ENCODE measurements at regions not wholly inside any gene's neighbourhood (a gene's known extent, or its start where the extent isn't known, plus 50 kb on each side); places are given as distances from the start of the nearest gene placed in this dataset.
"Not testable (repeated sequence)": the region's sequence is repeated elsewhere in the genome, so short reads cannot be mapped to it uniquely, and the experiment has no call there.

DNA sequence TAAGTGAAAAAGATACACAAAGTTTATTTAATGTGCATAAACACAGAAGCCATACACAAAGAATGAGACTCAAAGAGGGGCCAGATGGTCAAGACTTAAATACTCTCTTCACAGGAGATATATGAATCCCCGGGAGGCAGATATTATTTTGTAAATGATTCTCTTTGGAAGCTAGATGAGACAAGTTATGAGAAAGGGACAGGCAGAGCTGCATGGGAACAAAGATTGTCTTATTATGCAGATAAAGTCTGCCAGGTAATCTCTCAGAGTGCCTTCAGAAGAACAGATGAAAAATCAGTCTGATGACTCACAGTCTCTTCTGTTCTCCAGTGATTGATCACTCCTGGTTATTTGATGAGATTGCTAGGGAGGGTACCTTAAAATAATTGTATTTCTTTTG lies 89.0 kb downstream of the NAF1 start:
- DNase-seq: no peak

DNA sequence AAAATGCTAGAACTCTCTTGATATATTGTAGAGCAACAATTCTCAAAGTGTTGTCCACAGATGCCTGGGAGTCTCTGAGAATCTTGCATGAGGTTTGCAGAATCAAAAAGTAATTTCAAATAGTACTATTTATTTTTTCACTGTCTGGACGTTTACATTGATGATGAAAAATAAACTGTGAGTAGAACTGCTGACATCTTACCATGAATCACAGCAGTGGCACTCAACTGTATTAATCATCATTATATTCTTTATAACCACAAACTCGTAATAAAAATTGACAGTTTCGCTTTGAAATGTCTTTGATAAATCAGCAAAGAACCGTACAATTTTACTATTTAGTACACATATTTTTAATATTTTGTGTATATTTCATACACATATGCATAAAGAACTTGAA lies 94.5 kb downstream of the NAF1 start:
- no peak for DNase-seq

GRCh38 chr4:163071308-163071707 lies 95.4 kb downstream of the NAF1 start:
- DNase-seq: no peak

- no peak for DNase-seq
These were observed 96.7 kb downstream of the NAF1 start for GRCh38 chr4:163070023-163070422.

GRCh38 chr4:163063891-163064290 lies 102.8 kb downstream of the NAF1 start:
- DNase-seq: no peak

GRCh38 chr4:163048447-163048846 lies 118.2 kb downstream of the NAF1 start:
- peak; percentile 1 for DNase-seq

DNA sequence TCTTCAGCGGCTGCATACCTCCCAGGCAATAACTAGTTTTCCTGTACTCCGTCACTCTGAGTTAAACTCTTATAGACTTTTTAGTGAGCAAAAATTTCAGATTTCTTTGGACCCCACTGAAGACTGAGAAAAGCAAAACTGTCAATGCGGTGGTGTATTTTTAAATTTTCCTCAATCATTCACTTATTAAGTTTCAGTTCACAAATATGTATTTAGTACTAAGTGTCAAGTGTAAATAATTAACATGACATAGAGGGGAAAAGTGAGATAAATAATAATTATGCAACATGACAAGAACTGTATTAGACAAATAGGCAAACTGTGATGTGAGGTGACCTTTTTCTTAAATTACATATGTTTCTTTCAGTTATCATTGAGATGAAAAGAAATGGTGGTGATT lies 124.4 kb downstream of the NAF1 start:
- DNase-seq: no peak

GRCh38 chr4:163017135-163017534 lies 149.6 kb downstream of the NAF1 start:
- no peak for DNase-seq

- no peak for DNase-seq
These were observed 153.9 kb downstream of the NAF1 start for GRCh38 chr4:163012816-163013215.

DNA sequence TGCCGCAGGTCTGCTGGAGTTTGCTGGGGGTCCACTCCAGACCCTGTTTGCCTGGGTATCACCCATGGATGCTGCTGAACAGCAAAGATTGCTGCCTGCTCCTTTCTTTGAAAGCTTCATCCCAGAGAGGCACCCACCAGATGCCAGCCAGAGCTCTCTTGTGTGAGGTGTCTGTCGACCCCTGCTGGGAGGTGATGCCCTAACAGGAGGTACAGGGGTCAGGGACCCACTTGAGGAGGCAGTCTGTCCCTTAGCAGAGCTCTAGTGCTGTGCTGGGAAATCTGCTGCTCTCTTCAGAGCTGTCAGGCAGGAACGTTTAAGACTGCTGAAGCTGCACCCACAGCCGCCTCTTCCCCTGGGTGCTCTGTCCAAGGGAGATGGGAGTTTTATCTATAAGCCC lies 162.7 kb downstream of the NAF1 start:
- no peak for DNase-seq

DNA sequence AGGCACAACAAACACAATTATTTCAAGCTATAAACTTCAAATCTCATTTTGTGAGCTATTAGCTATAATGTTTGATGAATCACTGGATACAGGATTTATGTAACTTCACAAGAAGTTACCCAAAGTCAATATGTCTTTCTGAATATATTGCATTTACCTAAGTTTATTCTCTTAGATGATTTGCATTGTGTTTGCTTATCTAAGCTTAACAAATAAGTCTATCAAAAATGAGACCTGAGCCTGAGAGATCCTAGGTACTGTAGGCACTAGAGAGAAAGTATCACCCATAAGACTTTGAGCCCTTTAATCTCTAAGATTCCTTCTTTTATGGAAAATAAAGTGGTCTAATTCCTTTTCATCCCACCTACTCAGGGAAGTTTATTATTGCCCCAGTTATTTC lies 178.2 kb downstream of the NAF1 start:
- no peak for DNase-seq

GRCh38 chr4:162985131-162985530 lies 181.6 kb downstream of the NAF1 start:
- DNase-seq: no peak

GRCh38 chr4:162984621-162985020 lies 182.1 kb downstream of the NAF1 start:
- DNase-seq: no peak

GRCh38 chr4:162981823-162982222 lies 184.9 kb downstream of the NAF1 start:
- no peak for DNase-seq

GRCh38 chr4:162978398-162978797 lies 188.3 kb downstream of the NAF1 start:
- no peak for DNase-seq

- no peak for DNase-seq
These were observed 188.9 kb downstream of the NAF1 start for GRCh38 chr4:162977788-162978187.

DNA sequence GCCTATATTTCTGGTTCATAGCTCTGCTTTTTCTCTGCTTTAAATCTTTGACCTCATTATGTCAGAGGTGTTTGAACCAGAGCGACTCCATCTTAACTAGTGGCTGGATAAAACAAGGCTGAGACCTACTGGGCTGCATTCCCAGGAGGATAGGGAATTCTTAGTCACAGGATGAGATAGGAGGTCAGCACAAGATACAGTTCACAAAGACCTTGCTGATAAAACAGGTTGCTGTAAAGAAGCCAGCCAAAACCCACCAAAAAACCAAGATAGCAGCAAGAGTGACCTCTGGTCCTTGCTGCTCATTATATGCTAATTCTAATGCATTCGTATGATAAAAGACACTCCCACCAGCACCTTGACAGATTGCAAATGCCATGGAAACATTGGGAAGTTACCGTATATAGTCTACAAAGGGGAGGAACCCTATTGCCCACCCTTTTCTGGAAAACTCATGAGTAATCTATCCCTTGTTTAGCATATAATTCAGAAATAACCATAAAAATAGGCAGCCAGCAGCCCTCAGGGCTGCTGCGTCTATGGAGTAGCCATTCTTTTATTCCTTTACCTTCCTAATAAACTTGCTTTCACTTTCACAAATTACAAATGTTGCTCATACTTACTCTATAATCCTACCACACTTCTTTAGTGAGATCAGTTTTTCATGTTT lies 193.9 kb downstream of the NAF1 start:
- no peak for DNase-seq

GRCh38 chr4:162969194-162969593 lies 197.5 kb downstream of the NAF1 start:
- no peak for DNase-seq

DNA sequence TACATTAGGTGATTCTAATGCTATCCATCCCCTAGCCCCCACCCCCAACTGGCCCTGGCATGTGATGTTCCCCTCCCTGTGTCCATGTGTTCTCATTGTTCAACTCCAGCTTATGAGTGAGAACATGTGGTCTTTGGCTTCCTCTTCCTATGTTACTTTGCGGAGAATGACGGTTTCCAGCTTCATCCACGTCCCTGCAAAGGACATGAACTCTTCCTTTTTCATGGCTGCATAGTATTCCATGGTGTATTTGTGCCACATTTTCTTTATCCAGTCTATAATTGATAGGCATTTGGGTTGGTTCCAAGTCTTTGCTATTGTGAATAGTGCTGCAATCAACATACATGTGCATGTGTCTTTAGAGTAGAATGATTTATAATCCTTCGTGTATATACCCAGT lies 200.7 kb downstream of the NAF1 start:
- not testable (repeated sequence) for DNase-seq

DNA sequence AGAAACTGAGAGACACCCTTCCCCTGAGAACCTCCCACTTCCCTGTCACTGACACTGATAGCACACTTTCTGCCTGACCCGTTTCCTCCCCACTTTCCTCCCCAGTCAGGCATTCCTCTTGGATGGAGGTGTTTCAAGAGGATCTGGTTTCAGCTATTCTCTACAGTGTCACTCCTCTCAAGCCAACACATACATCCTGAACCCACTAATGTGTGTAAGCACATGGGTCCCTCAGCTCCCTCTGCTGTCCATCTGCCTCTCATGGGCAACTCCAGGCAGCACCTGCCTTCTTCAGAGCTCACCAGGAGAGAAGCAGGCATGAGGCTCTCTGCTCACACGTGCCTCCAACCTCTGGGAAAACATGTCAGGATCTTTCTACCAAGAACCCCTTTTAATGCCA lies 207.6 kb downstream of the NAF1 start:
- no peak for DNase-seq

- no peak for DNase-seq
These were observed 209.1 kb downstream of the NAF1 start for GRCh38 chr4:162957521-162958143.

- no peak for DNase-seq
These were observed 211.7 kb downstream of the NAF1 start for GRCh38 chr4:162954976-162955375.

GRCh38 chr4:162952232-162952631 lies 214.5 kb downstream of the NAF1 start:
- DNase-seq: no peak

DNA sequence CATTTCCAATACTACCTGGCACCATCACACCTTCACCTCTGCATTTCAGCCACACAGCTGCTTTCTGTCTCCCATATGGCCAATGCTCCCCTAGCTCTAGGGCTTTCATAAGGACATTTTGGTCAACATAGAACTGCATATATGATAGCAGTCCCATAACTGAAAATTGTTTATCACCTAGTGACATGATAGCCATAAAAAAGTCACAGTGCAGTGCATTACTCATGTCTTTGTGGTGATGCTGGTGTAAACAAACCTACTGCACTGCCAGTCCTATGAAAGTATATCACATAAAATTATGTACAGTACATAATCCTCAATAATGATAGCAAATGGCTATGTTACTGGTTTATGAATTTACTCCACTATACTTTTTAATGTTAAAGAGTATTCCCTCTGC lies 221.0 kb downstream of the NAF1 start:
- DNase-seq: no peak

DNA sequence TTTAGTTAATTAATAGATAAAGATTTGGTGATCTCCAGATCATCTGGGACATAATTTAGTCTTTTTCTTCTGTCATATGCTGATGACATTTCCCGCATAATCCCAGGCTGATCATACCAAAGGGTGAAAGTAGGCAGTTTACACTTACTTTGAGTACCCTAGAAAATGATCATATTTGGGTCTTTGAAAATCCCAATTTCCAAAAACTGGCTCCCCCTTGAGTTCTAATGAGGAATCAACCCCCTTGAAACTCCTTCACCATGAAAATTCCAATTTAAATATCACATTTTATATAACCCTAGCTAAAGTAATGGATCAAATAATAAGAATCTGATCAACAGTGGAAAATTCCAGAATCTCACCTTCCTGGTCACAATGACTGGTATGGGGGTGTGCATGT lies 223.4 kb downstream of the NAF1 start:
- no peak for DNase-seq

Measured in NCI-H526 treated with DMSO at 0.1 percent for 48 hours (cell line).